Epithelial cell of esophagus (primary cell): ENCODE measurements at regions not wholly inside any gene's neighbourhood (a gene's known extent, or its start where the extent isn't known, plus 50 kb on each side); places are given as distances from the start of the nearest gene placed in this dataset.

Source experiments
- DNase-seq: peaks from one replicate; pipeline ENCODE4 v3.0.0; 2010; ENCODE audit warnings: low read depth
- H3K4me3 ChIP-seq: 2 replicates; pipeline ENCODE4 v1.5.1; 2011; ENCODE audit warnings: mild to moderate bottlenecking, low read length, control low read depth
- CTCF ChIP-seq: IDR thresholded peaks from 2 replicates; pipeline ENCODE4 v1.5.1; 2011; ENCODE audit warnings: low read depth, mild to moderate bottlenecking, low read length, control low read depth, inconsistent platforms; ENCODE audit not compliant: insufficient read depth; ENCODE audit errors: missing control alignments

GRCh38 chr16:73743665-73744496, 552.7 kb upstream of the PSMD7 start:
- H3K4me3 ChIP-seq = no peak overlapping the region
- DNase-seq = no peak
- TF ChIP-seq CTCF = no peak

- no peak overlapping the region for H3K4me3 ChIP-seq
- peak; percentile 73 for DNase-seq
- no peak for TF ChIP-seq CTCF
Observed at GRCh38 chr16:73739049-73739769, 557.4 kb upstream of the PSMD7 start.

GRCh38 chr16:73738266-73738665, 558.3 kb upstream of the PSMD7 start:
- TF ChIP-seq CTCF = no peak
- no peak for DNase-seq
- H3K4me3 ChIP-seq = no peak overlapping the region

GRCh38 chr16:73737637-73738036, 559.0 kb upstream of the PSMD7 start:
- no peak for TF ChIP-seq CTCF
- no peak for DNase-seq
- no peak overlapping the region for H3K4me3 ChIP-seq

GRCh38 chr16:73735954-73736353, 560.7 kb upstream of the PSMD7 start:
- peak; percentile 25 for DNase-seq

GRCh38 chr16:73735018-73735417, 561.6 kb upstream of the PSMD7 start:
- TF ChIP-seq CTCF = no peak
- H3K4me3 ChIP-seq = no peak overlapping the region
- DNase-seq = peak; percentile 95

More at GRCh38 chr16:73735954-73736353, 560.7 kb upstream of the PSMD7 start:
- TF ChIP-seq CTCF = no peak
- no peak overlapping the region for H3K4me3 ChIP-seq
